Gastroesophageal sphincter (tissue), 4 donors: ENCODE measurements at regions not wholly inside any gene's neighbourhood (a gene's known extent, or its start where the extent isn't known, plus 50 kb on each side); places are given as distances from the start of the nearest gene placed in this dataset.

Experiments
- ATAC-seq: fragments of 150-250 bp; one replicate; pipeline ENCODE4 v1.9.1; 2016; ENCODE audit warnings: mild to moderate bottlenecking, moderate library complexity
- H3K27ac ChIP-seq, 4 donors: fragments of 200-600 bp; sonication (generic) in 3 of 4; 1 replicate in 3 of 4; 2 replicates in 1 of 4; pipeline ENCODE4 v1.5.1; 2016 to 2019
- H3K27me3 ChIP-seq: fragments of 200-600 bp; sonication (generic); one replicate; pipeline ENCODE4 v1.5.1; 2019
- H3K36me3 ChIP-seq, 2 donors: fragments of 200-600 bp; sonication (generic); one replicate each; pipeline ENCODE4 v1.5.1; 2019; ENCODE audit warnings: control low read depth in 1 of 2
- H3K4me1 ChIP-seq, 3 donors: fragments of 200-600 bp; sonication (generic); 1 replicate in 2 of 3; 2 replicates in 1 of 3; pipeline ENCODE4 v1.5.1; 2016 to 2019; ENCODE audit warnings: control low read depth in 2 of 3
- H3K4me3 ChIP-seq, 2 donors: fragments of 200-600 bp; sonication (generic); one replicate each; pipeline ENCODE4 v1.5.1; 2019; ENCODE audit warnings: mild to moderate bottlenecking in 1 of 2, moderate library complexity in 1 of 2
- H3K9me3 ChIP-seq, 3 donors: fragments of 200-600 bp; sonication (generic); one replicate each; pipeline ENCODE4 v1.5.1; 2017 to 2019; ENCODE audit warnings: control low read depth in 2 of 3
- CTCF ChIP-seq, 4 experiments: fragments of 200-600 bp in 2 of 4; fragments of 450-650 bp in 2 of 4; sonication (generic) in 1 of 4; IDR thresholded peaks; one replicate each; pipeline ENCODE4 v1.5.1; 2017 to 2019; ENCODE audit warnings: antibody characterized with exemption in 4 of 4, mild to moderate bottlenecking in 2 of 4, moderate library complexity in 2 of 4
- EP300 ChIP-seq: sonication (generic); formaldehyde crosslinking; IDR thresholded peaks from one replicate; pipeline ENCODE4 v1.6.1; 2017; ENCODE audit warnings: antibody characterized with exemption, mild to moderate bottlenecking
- POLR2A ChIP-seq, 2 donors: fragments of 450-650 bp; IDR thresholded peaks; one replicate each; pipeline ENCODE4 v1.6.1; 2017; ENCODE audit warnings: antibody characterized with exemption in 2 of 2, mild to moderate bottlenecking in 2 of 2, moderate library complexity in 1 of 2
- POLR2AphosphoS5 ChIP-seq: sonication (generic); formaldehyde crosslinking; IDR thresholded peaks from one replicate; pipeline ENCODE4 v1.6.1; 2017; ENCODE audit warnings: antibody characterized with exemption
- WGBS, 2 donors: methylation state at CpG; one replicate each; pipeline ENCODE4 v1.1.5; 2018; ENCODE audit warnings: low coverage in 1 of 2; 5-methylcytosine and 5-hydroxymethylcytosine counted together

GRCh38 chr6:51019806-51020205, 201.1 kb downstream of the TFAP2B start:
- Histone ChIP-seq H3K27ac (no peak overlapping the region), H3K9me3 (no peaks in the 10 kb centered on the region), H3K36me3 (no peaks in the 10 kb centered on the region), H3K27me3 (no peaks in the 10 kb centered on the region), H3K4me1 (no peaks in the 10 kb centered on the region), H3K4me3 (no peak overlapping the region)
- ATAC-seq: no peak
- 20 to 30% methylated on average over 1 of the region's 5 CpGs for WGBS, 2 donors
- TF ChIP-seq POLR2AphosphoS5 (no peak), POLR2A (IDR thresholded peaks at IDR 0.05) (no peak), CTCF (IDR thresholded peaks at IDR 0.05) (no peak), EP300 (no peak)

DNA sequence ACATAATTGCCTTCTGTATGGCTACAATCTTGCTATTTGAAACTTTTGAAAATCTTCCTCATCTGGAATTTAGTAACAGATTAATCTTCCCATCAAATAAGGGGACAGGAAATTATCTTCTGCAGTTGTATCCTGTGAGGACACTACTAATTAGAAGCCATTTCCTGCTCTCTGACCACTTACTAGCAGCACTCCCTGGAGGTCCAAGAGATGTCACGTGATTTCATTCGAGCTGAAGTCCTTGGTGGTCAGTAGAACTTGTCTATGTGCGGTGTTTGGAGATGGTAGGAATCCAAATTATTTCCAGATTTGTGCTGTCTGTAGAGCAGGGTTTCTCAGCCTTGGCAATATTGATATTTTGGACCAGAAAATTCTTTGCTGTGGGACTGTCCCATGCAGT, 202.5 kb downstream of the TFAP2B start:
- Histone ChIP-seq H3K4me1 (no peaks in the 10 kb centered on the region), H3K36me3 (no peaks in the 10 kb centered on the region), H3K9me3 (no peaks in the 10 kb centered on the region), H3K4me3 (no peak overlapping the region), H3K27me3 (no peaks in the 10 kb centered on the region), H3K27ac (no peak overlapping the region)
- no peak for ATAC-seq
- 66 to 67% methylated on average over 3 of the region's 3 CpGs for WGBS, 2 donors
- no peak for TF ChIP-seq EP300

GRCh38 chr6:51024126-51024525, 205.5 kb downstream of the TFAP2B start:
- H3K27ac ChIP-seq: no peak overlapping the region
- WGBS, 2 donors: 60 to 62% methylated on average over 3 of the region's 3 CpGs
- H3K27me3 ChIP-seq: no peaks in the 10 kb centered on the region
- no peak overlapping the region for H3K4me3 ChIP-seq
- H3K9me3 ChIP-seq: no peaks in the 10 kb centered on the region
- TF ChIP-seq POLR2AphosphoS5: no peak
- no peak for TF ChIP-seq CTCF (IDR thresholded peaks at IDR 0.05)
- TF ChIP-seq EP300: no peak
- TF ChIP-seq POLR2A (IDR thresholded peaks at IDR 0.05): no peak
- ATAC-seq: no peak
- H3K4me1 ChIP-seq: no peaks in the 10 kb centered on the region
- no peaks in the 10 kb centered on the region for H3K36me3 ChIP-seq

GRCh38 chr6:51025082-51025777, 206.6 kb downstream of the TFAP2B start:
- 76 to 77% methylated on average over 12 to 14 of the region's 18 CpGs for WGBS, 2 donors
- no peaks in the 10 kb centered on the region for H3K4me1 ChIP-seq
- H3K4me3 ChIP-seq: no peak overlapping the region
- ATAC-seq: no peak
- no peaks in the 10 kb centered on the region for H3K9me3 ChIP-seq
- no peaks in the 10 kb centered on the region for H3K27me3 ChIP-seq
- TF ChIP-seq POLR2AphosphoS5 (no peak), POLR2A (IDR thresholded peaks at IDR 0.05) (no peak), EP300 (no peak), CTCF (IDR thresholded peaks at IDR 0.05) (no peak)
- no peak overlapping the region for H3K27ac ChIP-seq
- H3K36me3 ChIP-seq: no peaks in the 10 kb centered on the region

DNA sequence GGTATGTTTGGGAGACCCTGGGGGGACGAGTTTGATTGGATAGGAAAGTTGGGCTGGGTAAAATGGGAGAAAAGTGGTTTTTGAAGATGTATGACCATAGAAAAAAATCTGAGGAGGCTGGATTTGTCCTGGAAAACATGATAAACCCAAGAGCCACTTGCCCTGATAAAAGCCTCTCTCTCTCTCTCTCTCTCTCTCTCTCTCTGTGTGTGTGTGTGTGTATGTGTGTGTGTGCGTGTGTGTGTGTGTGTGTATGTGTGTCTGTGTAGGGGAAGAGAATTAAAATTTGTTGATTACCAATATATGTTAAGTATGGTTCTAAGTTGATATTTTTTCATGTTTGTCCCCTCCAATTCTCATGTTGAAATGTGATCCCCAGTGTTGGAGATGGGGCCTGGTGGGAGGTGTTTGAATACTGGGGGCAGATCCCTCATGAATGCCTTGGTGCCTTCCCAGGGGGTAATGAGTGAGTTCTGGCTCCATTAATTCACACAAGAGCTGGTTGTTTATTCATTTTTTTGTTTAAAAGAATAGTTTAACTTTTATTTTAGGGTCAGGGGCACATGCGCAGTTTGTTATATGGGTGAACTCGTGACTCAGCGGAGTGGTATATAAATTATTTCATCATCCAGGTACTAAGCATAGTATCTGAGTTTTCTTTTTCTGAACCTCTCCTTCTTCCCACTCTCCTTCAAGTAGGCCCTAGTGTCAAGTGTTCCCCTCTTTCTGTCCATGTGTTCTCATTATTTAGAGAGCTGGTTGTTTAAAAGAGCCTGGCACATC, 208.8 kb downstream of the TFAP2B start:
- no peak for TF ChIP-seq POLR2AphosphoS5
- no peak for TF ChIP-seq CTCF (IDR thresholded peaks at IDR 0.05)
- no peak for TF ChIP-seq EP300
- no peak for TF ChIP-seq POLR2A (IDR thresholded peaks at IDR 0.05)
- H3K4me1 ChIP-seq: no peaks in the 10 kb centered on the region
- H3K4me3 ChIP-seq: no peak overlapping the region
- WGBS, 2 donors: 56 to 75% methylated on average over 3 to 5 of the region's 5 CpGs
- H3K27me3 ChIP-seq: no peaks in the 10 kb centered on the region
- no peaks in the 10 kb centered on the region for H3K36me3 ChIP-seq
- no peak for ATAC-seq
- H3K9me3 ChIP-seq: no peaks in the 10 kb centered on the region
- H3K27ac ChIP-seq: no peak overlapping the region
